ENCODE measurements at regions not wholly inside any gene's neighbourhood (a gene's known extent, or its start where the extent isn't known, plus 50 kb on each side); places are given as distances from the start of the nearest gene placed in this dataset.

DNA sequence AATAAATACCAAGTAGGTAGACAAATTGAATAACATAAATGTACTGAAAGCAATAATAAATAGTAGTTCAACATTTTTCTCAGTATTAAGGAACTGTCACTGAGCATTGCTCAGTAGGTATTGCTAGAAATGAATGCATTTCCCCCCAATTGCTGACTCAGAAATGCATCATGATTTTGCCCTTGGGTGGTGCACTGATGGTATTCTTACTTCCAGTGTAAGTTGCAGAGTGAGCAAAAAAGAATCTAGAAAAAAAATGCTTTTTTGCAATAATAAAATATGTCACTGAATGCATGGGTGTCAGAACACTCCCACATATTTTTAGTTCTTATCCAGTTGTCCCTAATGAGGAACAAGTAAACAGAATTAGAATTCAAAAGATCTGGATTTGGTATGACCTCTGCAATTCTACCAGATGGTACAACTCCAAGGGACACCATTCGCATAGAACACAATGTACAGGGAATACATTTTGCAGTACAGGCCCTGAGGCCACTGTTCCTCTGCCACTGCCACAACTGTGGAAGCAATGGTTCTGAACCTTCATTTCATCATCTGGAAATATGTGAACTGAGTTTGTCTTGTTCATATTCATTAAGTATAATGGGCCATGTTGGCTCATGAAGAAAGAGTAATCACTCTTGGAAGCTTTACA lies 78.0 kb downstream of the ATP6V1G3 start:
- TF ChIP-seq SIN3A (IDR thresholded peaks at IDR 0.05; ENCODE audit: borderline replicate concordance, insufficient read depth, low read depth, low read length) (no peak), POLR2AphosphoS5 (IDR thresholded peaks at IDR 0.05; ENCODE audit: low read depth, low read length) (no peak), TCF7L2 (IDR thresholded peaks at IDR 0.05; ENCODE audit: low read depth, low read length) (no peak)
- TF ChIP-seq, protein P1, sequence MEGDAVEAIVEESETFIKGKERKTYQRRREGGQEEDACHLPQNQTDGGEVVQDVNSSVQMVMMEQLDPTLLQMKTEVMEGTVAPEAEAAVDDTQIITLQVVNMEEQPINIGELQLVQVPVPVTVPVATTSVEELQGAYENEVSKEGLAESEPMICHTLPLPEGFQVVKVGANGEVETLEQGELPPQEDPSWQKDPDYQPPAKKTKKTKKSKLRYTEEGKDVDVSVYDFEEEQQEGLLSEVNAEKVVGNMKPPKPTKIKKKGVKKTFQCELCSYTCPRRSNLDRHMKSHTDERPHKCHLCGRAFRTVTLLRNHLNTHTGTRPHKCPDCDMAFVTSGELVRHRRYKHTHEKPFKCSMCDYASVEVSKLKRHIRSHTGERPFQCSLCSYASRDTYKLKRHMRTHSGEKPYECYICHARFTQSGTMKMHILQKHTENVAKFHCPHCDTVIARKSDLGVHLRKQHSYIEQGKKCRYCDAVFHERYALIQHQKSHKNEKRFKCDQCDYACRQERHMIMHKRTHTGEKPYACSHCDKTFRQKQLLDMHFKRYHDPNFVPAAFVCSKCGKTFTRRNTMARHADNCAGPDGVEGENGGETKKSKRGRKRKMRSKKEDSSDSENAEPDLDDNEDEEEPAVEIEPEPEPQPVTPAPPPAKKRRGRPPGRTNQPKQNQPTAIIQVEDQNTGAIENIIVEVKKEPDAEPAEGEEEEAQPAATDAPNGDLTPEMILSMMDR (IDR thresholded peaks at IDR 0.05): no peak
- ChIA-PET CTCF (no interaction called here), POLR2A (no interaction called here)
- Histone ChIP-seq H3K9me3 (ENCODE audit: control insufficient read depth, insufficient read depth, low read depth, low read length) (no peaks in the 10 kb centered on the region; the same call in 1 of the 2 replicates), H3K27me3 (ENCODE audit: control insufficient read depth, insufficient read depth, low read length) (no peaks in the 10 kb centered on the region), H3K27ac (ENCODE audit: low read length) (no peak overlapping the region), H3K4me1 (ENCODE audit: control insufficient read depth, insufficient read depth, low read length) (peaks cover 3% of the 10 kb centered on the region; the same call in 1 of the 2 replicates), H3K4me3 (ENCODE audit: low read depth in 2 of 2, low read length in 2 of 2) (no peak overlapping the region), H3K36me3 (ENCODE audit: control insufficient read depth, insufficient read depth, low read length) (no peaks in the 10 kb centered on the region)
- intact Hi-C loops (cut with micrococcal nuclease; ENCODE audit: unreplicated experiment): loop anchor here (5.0 to 10.0 kb wide), 4 partner anchors 308 to 938 kb away; partner anchors contain the start of gene NEK7
- in situ Hi-C loops (cut with HindIII; ENCODE audit: low pct_unique_long_range_greater_than_20kb, low sequenced_read_pairs): no loop called here
- no TSS peak for BruUV-seq (replicated peaks)
- ATAC-seq (no peak), DNase-seq (ENCODE audit: low read depth, low spot score) (no peak)

DNA sequence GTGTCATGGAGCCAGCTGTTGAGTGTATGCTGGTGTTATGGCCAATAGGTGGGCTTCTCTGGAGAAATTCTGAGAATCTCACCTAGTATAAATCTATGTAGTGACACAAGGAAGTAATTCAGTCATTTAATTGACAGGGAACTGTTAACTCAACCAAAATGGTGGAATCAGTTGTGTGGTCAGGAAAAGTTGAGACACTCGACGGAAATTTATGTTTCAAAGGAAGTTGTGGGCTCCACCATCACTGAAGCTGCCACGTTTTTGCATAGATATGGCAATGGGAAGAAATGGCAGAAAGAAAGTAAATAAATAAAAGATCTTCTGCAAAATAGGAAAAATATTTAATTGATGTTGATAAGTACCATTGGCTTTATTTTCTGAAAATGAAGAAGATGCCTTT lies 84.5 kb downstream of the ATP6V1G3 start:
- Histone ChIP-seq H3K36me3 (ENCODE audit: control insufficient read depth, insufficient read depth, low read length) (no peaks in the 10 kb centered on the region), H3K4me1 (ENCODE audit: control insufficient read depth, insufficient read depth, low read length) (no peaks in the 10 kb centered on the region), H3K4me3 (ENCODE audit: low read depth in 2 of 2, low read length in 2 of 2) (no peak overlapping the region), H3K9me3 (ENCODE audit: control insufficient read depth, insufficient read depth, low read depth, low read length) (no peaks in the 10 kb centered on the region), H3K27ac (ENCODE audit: low read length) (no peak overlapping the region), H3K27me3 (ENCODE audit: control insufficient read depth, insufficient read depth, low read length) (no peaks in the 10 kb centered on the region)
- CTCF ChIA-PET: no interaction called here
- no peak for ATAC-seq
- DNase-seq (ENCODE audit: low read depth, low spot score): no peak
- TF ChIP-seq, protein P2, sequence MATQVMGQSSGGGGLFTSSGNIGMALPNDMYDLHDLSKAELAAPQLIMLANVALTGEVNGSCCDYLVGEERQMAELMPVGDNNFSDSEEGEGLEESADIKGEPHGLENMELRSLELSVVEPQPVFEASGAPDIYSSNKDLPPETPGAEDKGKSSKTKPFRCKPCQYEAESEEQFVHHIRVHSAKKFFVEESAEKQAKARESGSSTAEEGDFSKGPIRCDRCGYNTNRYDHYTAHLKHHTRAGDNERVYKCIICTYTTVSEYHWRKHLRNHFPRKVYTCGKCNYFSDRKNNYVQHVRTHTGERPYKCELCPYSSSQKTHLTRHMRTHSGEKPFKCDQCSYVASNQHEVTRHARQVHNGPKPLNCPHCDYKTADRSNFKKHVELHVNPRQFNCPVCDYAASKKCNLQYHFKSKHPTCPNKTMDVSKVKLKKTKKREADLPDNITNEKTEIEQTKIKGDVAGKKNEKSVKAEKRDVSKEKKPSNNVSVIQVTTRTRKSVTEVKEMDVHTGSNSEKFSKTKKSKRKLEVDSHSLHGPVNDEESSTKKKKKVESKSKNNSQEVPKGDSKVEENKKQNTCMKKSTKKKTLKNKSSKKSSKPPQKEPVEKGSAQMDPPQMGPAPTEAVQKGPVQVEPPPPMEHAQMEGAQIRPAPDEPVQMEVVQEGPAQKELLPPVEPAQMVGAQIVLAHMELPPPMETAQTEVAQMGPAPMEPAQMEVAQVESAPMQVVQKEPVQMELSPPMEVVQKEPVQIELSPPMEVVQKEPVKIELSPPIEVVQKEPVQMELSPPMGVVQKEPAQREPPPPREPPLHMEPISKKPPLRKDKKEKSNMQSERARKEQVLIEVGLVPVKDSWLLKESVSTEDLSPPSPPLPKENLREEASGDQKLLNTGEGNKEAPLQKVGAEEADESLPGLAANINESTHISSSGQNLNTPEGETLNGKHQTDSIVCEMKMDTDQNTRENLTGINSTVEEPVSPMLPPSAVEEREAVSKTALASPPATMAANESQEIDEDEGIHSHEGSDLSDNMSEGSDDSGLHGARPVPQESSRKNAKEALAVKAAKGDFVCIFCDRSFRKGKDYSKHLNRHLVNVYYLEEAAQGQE (IDR thresholded peaks at IDR 0.05; ENCODE audit: insufficient read depth in 1 of 2, low read depth in 2 of 2, low read length in 1 of 2): no peak
- TF ChIP-seq TCF7L2 (IDR thresholded peaks at IDR 0.05; ENCODE audit: low read depth, low read length) (no peak), SIN3A (IDR thresholded peaks at IDR 0.05; ENCODE audit: borderline replicate concordance, insufficient read depth, low read depth, low read length) (no peak), POLR2AphosphoS5 (IDR thresholded peaks at IDR 0.05; ENCODE audit: low read depth, low read length) (no peak)
- TF ChIP-seq, protein P1 (IDR thresholded peaks at IDR 0.05): no peak
- intact Hi-C loops (cut with micrococcal nuclease; ENCODE audit: unreplicated experiment): no loop called here
- POLR2A ChIA-PET: no interaction called here
- in situ Hi-C loops (cut with HindIII; ENCODE audit: low pct_unique_long_range_greater_than_20kb, low sequenced_read_pairs): no loop called here
- BruUV-seq (replicated peaks): no TSS peak
